ENCODE measurements at regions not wholly inside any gene's neighbourhood (a gene's known extent, or its start where the extent isn't known, plus 50 kb on each side); places are given as distances from the start of the nearest gene placed in this dataset.

GRCh38 chr7:156131881-156132280 is 319.6 kb upstream of the SHH start:
- TF ChIP-seq TAF1 (IDR thresholded peaks at IDR 0.05; ENCODE audit: low read depth) (no peak), CTCF (IDR thresholded peaks at IDR 0.05; ENCODE audit: poor library complexity, severe bottlenecking) (no peak)

Data from neural cell (in vitro differentiated cells).